ENCODE measurements at regions not wholly inside any gene's neighbourhood (a gene's known extent, or its start where the extent isn't known, plus 50 kb on each side); places are given as distances from the start of the nearest gene placed in this dataset.

GRCh38 chr10:60511477-60512229, 122.0 kb upstream of the ANK3 start:
- no peaks in the 10 kb centered on the region for H3K27me3 ChIP-seq
- TF ChIP-seq POLR2A (IDR thresholded peaks at IDR 0.05) (no peak), EP300 (IDR thresholded peaks at IDR 0.05) (no peak)
- TF ChIP-seq, protein P1, sequence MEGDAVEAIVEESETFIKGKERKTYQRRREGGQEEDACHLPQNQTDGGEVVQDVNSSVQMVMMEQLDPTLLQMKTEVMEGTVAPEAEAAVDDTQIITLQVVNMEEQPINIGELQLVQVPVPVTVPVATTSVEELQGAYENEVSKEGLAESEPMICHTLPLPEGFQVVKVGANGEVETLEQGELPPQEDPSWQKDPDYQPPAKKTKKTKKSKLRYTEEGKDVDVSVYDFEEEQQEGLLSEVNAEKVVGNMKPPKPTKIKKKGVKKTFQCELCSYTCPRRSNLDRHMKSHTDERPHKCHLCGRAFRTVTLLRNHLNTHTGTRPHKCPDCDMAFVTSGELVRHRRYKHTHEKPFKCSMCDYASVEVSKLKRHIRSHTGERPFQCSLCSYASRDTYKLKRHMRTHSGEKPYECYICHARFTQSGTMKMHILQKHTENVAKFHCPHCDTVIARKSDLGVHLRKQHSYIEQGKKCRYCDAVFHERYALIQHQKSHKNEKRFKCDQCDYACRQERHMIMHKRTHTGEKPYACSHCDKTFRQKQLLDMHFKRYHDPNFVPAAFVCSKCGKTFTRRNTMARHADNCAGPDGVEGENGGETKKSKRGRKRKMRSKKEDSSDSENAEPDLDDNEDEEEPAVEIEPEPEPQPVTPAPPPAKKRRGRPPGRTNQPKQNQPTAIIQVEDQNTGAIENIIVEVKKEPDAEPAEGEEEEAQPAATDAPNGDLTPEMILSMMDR (IDR thresholded peaks at IDR 0.05) = no peak
- no peak overlapping the region for H3K27ac ChIP-seq
- 72 to 83% (median 81%) methylated on average over 2 of the region's 2 CpGs for WGBS, 3 donors
- no peak for DNase-seq
- no peaks in the 10 kb centered on the region for H3K9me3 ChIP-seq
- intact Hi-C loops (cut with DNase I) = no loop called here
- no peaks in the 10 kb centered on the region for H3K36me3 ChIP-seq
- peaks cover 8% of the 10 kb centered on the region for H3K4me1 ChIP-seq (ENCODE audit: insufficient read depth)
- no peak overlapping the region for H3K4me3 ChIP-seq

- 67 to 76% (median 69%) methylated on average over 2 of the region's 2 CpGs for WGBS, 3 donors
- no peaks in the 10 kb centered on the region for H3K36me3 ChIP-seq
- H3K27ac ChIP-seq = no peak overlapping the region
- TF ChIP-seq EP300 (IDR thresholded peaks at IDR 0.05) = no peak
- no peak for TF ChIP-seq POLR2A (IDR thresholded peaks at IDR 0.05)
- TF ChIP-seq, protein P1 (IDR thresholded peaks at IDR 0.05) = no peak
- H3K4me3 ChIP-seq = no peak overlapping the region
- intact Hi-C loops (cut with DNase I) = no loop called here
- peaks cover 4% of the 10 kb centered on the region for H3K4me1 ChIP-seq (ENCODE audit: insufficient read depth)
- DNase-seq = no peak
- H3K27me3 ChIP-seq = no peaks in the 10 kb centered on the region
- no peaks in the 10 kb centered on the region for H3K9me3 ChIP-seq
Measured at GRCh38 chr10:60508831-60509230, 119.2 kb upstream of the ANK3 start.

DNA sequence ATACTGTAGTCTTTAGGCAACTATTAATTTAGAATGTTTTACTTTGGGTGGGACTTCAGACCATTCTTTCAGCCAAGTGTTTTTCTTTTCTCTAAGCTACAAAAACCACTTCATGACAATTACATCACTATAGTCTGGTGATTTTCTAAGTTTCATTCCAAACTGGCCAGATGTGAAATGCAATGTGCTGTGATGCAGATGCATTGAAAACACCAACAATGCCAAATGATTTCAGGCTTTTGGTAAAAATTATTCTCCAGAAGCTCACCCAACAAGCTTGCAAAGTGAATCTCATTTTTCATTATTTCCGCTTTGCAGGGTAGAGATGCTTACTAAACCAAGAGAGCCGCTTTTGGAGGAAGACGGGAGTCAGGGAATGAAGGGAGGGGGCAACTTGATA, 118.4 kb upstream of the ANK3 start:
- DNase-seq = no peak
- TF ChIP-seq, protein P1 (IDR thresholded peaks at IDR 0.05) = no peak
- no peak for TF ChIP-seq EP300 (IDR thresholded peaks at IDR 0.05)
- TF ChIP-seq POLR2A (IDR thresholded peaks at IDR 0.05) = no peak
- no peaks in the 10 kb centered on the region for H3K9me3 ChIP-seq
- no peak overlapping the region for H3K4me3 ChIP-seq
- no peaks in the 10 kb centered on the region for H3K36me3 ChIP-seq
- 87 to 89% (median 88%) methylated on average over 3 of the region's 3 CpGs for WGBS, 3 donors
- intact Hi-C loops (cut with DNase I) = no loop called here
- no peak overlapping the region for H3K27ac ChIP-seq
- no peaks in the 10 kb centered on the region for H3K27me3 ChIP-seq
- H3K4me1 ChIP-seq (ENCODE audit: insufficient read depth) = peaks cover 4% of the 10 kb centered on the region

GRCh38 chr10:60502621-60503020, 112.9 kb upstream of the ANK3 start:
- no peak for DNase-seq
- intact Hi-C loops (cut with DNase I) = no loop called here
- 96 to 98% (median 97%) methylated on average over 4 of the region's 4 CpGs for WGBS, 3 donors
- Histone ChIP-seq H3K27ac (no peak overlapping the region), H3K9me3 (no peaks in the 10 kb centered on the region), H3K36me3 (no peaks in the 10 kb centered on the region), H3K4me1 (ENCODE audit: insufficient read depth) (peaks cover 2% of the 10 kb centered on the region), H3K27me3 (no peaks in the 10 kb centered on the region), H3K4me3 (no peak overlapping the region)
- TF ChIP-seq POLR2A (IDR thresholded peaks at IDR 0.05) (no peak), EP300 (IDR thresholded peaks at IDR 0.05) (no peak)
- TF ChIP-seq, protein P1 (IDR thresholded peaks at IDR 0.05) = no peak

Data from ovary (tissue), 7 donors.